HG02588 (cell line): ENCODE measurements at regions not wholly inside any gene's neighbourhood (a gene's known extent, or its start where the extent isn't known, plus 50 kb on each side); places are given as distances from the start of the nearest gene placed in this dataset.
"Not testable (repeated sequence)": the region's sequence is repeated elsewhere in the genome, so short reads cannot be mapped to it uniquely, and the experiment has no call there.

Source experiments
- ATAC-seq: cut with Tn5 transposase; IDR thresholded peaks from one replicate; pipeline ENCODE4 v1.9.1; 2021; ENCODE audit warnings: mild to moderate bottlenecking, moderate library complexity; ENCODE audit not compliant: unreplicated experiment

DNA sequence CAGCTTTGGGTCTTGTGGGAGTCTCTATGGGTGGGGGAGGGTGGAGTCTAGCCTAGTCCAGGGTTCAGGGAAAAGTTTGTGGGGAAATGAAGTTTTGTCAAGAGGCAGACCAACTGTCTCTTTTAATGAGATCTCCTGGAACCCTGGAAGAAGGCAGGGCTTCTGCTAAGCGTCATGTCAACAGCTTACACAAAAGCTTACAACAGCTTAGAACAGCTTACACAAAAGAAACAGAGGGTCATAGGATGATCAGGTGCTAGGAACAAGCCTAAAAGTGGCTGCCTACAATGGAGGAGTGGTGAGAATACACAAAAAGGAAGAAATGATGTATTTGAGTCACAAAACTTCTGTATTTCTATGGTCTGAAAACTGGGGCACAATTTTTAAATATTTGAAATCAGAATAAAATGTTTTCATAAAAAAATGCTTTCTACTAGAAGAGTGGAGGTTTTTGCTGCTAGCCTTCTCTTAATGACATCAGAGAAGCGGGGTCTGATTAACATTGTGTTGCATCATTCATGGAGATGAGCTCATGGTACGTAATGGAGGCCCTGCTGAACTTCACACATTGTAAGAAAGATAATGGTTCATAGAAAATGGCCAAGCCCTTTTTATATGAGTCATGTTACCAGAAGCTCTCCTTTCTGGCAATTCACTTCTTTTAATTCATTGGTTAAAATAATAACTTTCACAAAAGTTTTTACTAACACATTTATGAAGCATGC lies 351.0 kb downstream of the PIK3C3 start:
- no peak for ATAC-seq

DNA sequence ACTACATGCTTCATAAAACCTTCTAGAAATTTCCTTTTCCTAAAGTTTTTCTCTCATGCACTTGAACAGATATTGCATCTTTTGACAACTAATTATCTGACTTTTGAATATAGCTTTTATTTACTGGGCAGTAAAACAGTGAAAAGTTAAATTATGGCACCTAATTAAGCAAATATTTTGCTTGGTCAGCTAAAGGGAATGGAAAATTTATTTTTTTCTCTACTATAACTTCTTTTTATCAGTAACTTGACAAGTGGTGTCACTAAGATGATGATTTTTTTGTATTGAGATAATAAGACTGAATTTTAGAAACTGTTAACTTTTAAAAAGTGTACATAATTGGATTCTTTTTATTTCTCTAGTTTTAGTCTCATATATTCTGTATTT lies 351.6 kb downstream of the PIK3C3 start:
- ATAC-seq = no peak

DNA sequence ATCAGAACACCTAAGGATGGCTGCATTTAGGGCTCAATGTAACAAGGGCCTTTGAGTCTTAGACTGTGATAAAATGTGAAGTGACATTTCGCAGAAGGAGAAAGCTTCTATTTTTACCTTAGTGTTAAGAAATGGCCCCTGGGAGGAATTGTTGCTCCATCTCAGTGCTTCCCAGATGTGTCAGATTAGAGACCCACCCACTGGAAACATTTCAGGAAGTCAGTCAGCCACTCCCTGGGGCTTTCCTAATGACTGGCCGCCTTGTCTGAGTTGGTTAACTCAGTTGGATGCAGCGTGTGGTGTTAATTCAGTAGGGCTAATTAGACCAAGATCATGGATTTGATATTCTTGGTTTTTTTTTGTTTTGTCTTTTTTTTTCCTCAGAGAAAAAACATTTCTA lies 355.9 kb downstream of the PIK3C3 start:
- no peak for ATAC-seq

GRCh38 chr18:42326752-42327151 lies 371.7 kb downstream of the PIK3C3 start:
- no peak for ATAC-seq

- no peak for ATAC-seq
Measured at GRCh38 chr18:42328931-42329330, 373.9 kb downstream of the PIK3C3 start.

GRCh38 chr18:42330296-42330695 lies 375.3 kb downstream of the PIK3C3 start:
- ATAC-seq = no peak

DNA sequence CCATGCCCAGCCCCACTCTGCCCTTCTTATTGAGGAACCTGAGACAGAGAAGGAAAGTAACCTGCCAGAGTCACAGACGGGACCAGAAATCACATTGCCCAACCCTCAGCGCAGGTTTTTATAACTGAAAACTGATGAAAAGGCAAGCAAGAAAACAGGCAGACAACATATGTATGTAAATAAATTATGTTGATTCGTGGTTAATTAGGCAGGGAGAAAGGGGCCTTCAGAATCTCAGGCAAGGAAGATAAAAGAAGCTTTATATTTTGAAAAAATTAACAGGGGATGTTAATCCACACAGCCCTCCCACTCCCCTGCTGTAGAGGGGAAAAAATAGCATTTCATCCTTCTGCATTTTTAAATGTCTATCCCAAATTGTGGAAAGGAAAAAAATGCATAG lies 378.5 kb downstream of the PIK3C3 start:
- ATAC-seq = no peak

- no peak for ATAC-seq
Measured at GRCh38 chr18:42334931-42335330, 379.9 kb downstream of the PIK3C3 start.

DNA sequence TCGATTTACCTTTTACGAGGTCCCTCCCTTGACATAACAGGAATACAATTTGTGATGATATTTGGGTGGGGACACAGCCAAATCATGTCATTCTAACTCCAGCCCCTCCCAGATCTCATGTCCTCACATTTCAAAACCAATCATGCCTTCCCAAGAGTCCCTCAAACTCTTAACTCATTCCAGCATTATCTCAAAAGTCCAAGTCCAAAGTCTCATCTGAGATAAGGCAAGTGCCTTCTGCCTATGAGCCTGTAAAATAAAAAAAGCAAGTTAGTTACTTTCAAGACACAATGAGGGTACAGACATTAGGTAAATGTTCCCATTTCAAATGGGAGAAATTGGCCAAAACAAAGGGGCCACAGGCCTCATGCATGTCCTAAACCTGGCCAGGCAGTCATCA lies 381.1 kb downstream of the PIK3C3 start:
- no peak for ATAC-seq

GRCh38 chr18:42337337-42337736 lies 382.3 kb downstream of the PIK3C3 start:
- not testable (repeated sequence) for ATAC-seq

GRCh38 chr18:42338683-42339082 lies 383.6 kb downstream of the PIK3C3 start:
- no peak for ATAC-seq

DNA sequence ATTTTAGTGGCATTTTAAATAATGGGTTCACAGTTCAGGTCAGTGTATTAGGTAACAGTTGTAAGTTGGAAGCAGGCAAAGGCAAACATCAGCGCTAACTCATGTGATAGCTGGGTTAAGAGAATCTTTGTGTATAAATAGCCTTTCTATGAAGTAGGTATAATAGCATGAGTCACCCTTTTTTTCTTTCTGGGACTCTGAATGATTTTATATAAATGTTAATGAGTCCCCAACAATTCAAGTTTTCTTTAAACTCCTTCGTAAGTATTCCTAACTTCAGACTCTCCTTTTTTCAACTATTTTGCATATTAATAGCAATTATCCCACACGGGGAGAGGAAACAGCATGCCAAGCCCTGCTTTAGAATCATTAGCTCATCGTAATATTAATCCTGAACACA lies 384.3 kb downstream of the PIK3C3 start:
- ATAC-seq = no peak

- no peak for ATAC-seq
Measured at GRCh38 chr18:42340423-42341009, 385.5 kb downstream of the PIK3C3 start.

GRCh38 chr18:42341423-42341822 lies 386.4 kb downstream of the PIK3C3 start:
- ATAC-seq = no peak

DNA sequence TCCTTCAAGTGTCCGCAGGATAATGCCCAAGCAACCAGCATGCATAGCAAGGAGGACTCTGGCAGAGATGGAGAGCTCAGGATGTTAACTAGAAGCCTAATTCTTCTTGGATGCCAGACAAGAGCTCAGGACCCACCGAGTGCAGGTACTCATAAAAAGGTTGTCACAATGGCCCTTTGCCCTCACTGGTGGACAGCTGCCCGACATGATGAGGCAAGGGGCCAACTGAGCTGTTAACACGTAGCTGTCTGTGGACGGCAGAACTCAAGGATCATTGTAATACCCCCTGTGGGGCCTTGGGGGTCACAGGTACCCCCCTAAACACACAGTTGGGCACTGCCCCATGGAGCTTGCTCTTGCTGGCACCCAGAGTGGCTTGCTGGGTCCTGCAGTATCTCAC lies 393.7 kb downstream of the PIK3C3 start:
- ATAC-seq = no peak

GRCh38 chr18:42351455-42351854 lies 396.4 kb downstream of the PIK3C3 start:
- no peak for ATAC-seq

GRCh38 chr18:42360716-42361115 lies 405.7 kb downstream of the PIK3C3 start:
- ATAC-seq = no peak

DNA sequence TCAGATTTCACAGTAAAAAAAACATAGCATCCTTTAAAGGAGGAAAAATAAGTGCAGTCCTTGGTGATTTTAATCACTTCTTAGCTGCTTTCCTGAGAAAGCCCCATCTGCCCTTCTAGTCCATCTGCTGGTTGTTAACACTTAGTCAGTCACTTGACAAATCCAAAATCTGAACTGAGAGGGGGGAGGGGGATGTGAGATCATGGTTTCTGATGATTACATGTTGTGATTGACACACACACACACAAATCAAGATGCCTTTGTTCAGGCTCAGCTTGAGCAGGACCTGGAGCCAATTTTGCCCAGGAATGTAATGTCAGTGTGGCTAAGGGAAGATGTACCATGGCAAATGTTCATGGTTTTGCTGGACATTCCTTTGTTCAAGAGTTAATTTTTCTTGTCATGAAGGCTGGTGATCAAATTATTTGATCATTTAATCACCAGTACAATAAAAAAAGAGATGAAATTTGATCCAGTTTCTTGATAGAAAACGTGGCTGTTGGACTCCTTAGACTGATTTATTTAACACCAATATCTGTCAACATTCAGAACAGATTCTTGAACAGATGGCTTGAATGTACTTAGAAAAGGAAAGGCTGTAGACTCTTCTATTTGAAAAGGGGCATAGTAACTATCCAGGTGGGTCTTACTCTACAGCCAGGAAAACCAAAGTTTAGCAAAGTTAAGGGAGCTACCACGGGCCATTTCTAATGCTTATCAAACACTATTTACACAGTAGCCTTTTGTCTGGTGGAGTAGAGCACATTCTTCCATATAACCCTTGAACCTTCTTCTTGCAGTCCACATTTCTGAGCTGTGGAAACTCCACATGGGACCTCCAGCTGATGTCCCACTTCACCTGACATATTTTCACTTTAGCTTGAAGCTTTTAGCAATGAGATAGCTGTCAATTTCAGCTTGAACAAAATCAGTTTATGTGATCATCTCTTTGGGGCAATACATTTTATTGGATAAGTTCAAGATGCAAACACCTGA lies 408.7 kb downstream of the PIK3C3 start:
- ATAC-seq = no peak

GRCh38 chr18:42364766-42365165 lies 409.7 kb downstream of the PIK3C3 start:
- ATAC-seq = no peak

DNA sequence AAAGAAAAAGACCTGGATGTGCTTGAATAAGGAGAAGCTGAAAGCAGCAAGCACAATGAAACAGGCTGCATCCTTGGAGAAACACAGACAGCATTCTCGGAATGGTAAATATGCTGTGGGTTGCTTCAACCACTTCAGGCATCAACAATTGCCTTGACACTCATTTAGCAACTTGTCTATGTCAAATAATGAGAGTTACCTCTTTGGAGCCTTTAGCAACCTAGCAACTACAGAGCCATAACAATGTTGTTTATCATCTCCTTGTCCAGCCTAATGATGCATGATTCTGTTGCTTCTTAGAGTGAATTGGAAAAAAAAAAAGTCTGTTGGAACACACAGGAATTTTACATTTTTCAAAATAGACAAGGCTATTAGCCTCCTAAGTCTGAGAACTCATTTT lies 410.6 kb downstream of the PIK3C3 start:
- no peak for ATAC-seq

GRCh38 chr18:42373584-42373983 lies 418.6 kb downstream of the PIK3C3 start:
- no peak for ATAC-seq

DNA sequence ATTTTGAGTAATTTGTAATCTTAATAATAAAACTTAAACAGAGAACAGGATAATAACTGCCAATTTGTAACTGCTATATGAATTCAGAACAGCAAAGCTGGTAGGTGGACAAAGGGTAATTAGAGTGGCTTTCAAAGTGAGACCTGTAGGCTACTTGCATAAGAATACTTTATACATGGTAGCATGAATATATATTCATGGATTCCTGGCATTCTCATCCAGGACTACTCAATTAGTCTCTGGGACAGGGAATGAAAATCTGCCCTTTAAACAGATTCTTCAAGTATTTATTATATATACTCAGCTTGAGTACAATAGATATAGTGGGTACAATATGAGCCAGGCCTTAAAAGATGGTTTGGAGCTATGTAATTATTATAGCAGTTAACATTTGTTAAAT lies 419.9 kb downstream of the PIK3C3 start:
- no peak for ATAC-seq
